Pancreas (tissue), 10 donors: ENCODE measurements at regions not wholly inside any gene's neighbourhood (a gene's known extent, or its start where the extent isn't known, plus 50 kb on each side); places are given as distances from the start of the nearest gene placed in this dataset.

ENCODE experiments used
- ATAC-seq, 4 donors: fragments of 200-7000 bp; cut with Tn5 transposase; one replicate each; pipeline versions ENCODE4 v1.8.0 to v1.9.1; 2020; ENCODE audit warnings: mild to moderate bottlenecking in 4 of 4, moderate library complexity in 4 of 4
- DNase-seq, 6 donors: peaks; one replicate each; pipeline ENCODE4 v3.0.0-alpha.2; 2020
- FAIRE-seq: peaks from 2 replicates; lab custom pipeline; 2012; peaks lifted over from hg19 to GRCh38; lab: Jason Lieb, UNC
- H3K27ac ChIP-seq, 4 donors: fragments of 200-600 bp; sonication (generic); 1 replicate in 3 of 4; 2 replicates in 1 of 4; pipeline versions ENCODE4 v1.5.0 to v1.8.0; 2020
- H3K27me3 ChIP-seq, 4 donors: fragments of 200-600 bp; one replicate each; pipeline ENCODE4 v1.8.0; 2021
- H3K36me3 ChIP-seq, 3 donors: fragments of 200-600 bp; sonication (generic) in 1 of 3; one replicate each; pipeline versions ENCODE4 v1.5.0 to v1.8.0; 2020 to 2021
- H3K4me1 ChIP-seq, 3 donors: fragments of 200-600 bp; one replicate each; pipeline ENCODE4 v1.8.0; 2021
- H3K4me3 ChIP-seq, 4 donors: fragments of 200-600 bp; sonication (generic) in 2 of 4; one replicate each; pipeline versions ENCODE4 v1.5.0 to v1.8.0; 2020 to 2021
- H3K9me3 ChIP-seq, 4 donors: fragments of 200-600 bp; one replicate each; pipeline ENCODE4 v1.8.0; 2021
- WGBS, 2 donors: extraction: QIAGEN DNeasy Blood & Tissue Kit; methylation state at CpG; one replicate each; pipeline ENCODE4 v1.1.7; 2013; 5-methylcytosine and 5-hydroxymethylcytosine counted together
- intact Hi-C, 3 donors: fragments of 100-400 bp; cut with DNase I; formaldehyde crosslinking; loops; one replicate each; pipeline versions ENCODE4 v1.11.1 to v1.14.2; 2022
- TF ChIP-seq, protein P1 (sequence below), 4 donors: fragments of 200-600 bp; sonication (generic) in 3 of 4; IDR thresholded peaks; one replicate each; pipeline versions ENCODE4 v1.5.0 to v1.8.0; 2021; ENCODE audit warnings: antibody characterized with exemption in 4 of 4
- donor health status: healthy with polysubstance abuse.
- donor health status: DM: no; HTN: no; CAD: no; lungs with moderate emphysema.
- donor health status: DM: no; HTN: no; CAD: no.
- donor health status: control.
- donor health status: control.
- donor health status: Bipolar disorder and iron deficiency.
- donor health status: DM: yes; HTN: yes; CAD: no.
- donor health status: DM: no; HTN: no; CAD: no.
- donor health status: DM: no; HTN: no; CAD: no.
- donor health status: DM: yes; HTN: yes; CAD: no.

DNA sequence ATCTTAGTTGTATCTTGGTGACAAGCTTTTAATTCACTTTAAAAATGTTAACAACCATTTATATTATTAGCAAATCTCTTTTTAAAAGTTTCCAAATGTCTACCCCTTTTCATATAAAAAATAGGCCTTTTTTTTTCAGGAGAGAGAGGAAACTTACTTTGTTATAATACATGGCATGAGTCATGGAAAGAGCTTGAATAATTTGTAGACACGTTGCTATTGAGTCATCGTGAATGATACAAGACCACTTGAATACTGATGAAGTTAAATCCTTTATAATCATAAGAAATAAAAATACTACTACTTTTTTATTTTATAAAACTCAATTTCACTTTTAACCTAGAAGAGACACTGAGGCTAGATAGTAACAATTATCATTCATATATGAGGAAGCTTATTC, 70.3 kb upstream of the BBX start:
- Histone ChIP-seq H3K36me3 (no peaks in the 10 kb centered on the region), H3K27me3 (no peaks in the 10 kb centered on the region), H3K27ac (no peak overlapping the region), H3K9me3 (no peaks in the 10 kb centered on the region), H3K4me1 (no peaks in the 10 kb centered on the region), H3K4me3 (no peak overlapping the region)
- WGBS, 2 donors: 85 to 93% methylated on average over 2 of the region's 2 CpGs
- ATAC-seq: no peak
- no peak for FAIRE-seq
- DNase-seq: no peak
- intact Hi-C loops: no loop called here
- TF ChIP-seq, protein P1, sequence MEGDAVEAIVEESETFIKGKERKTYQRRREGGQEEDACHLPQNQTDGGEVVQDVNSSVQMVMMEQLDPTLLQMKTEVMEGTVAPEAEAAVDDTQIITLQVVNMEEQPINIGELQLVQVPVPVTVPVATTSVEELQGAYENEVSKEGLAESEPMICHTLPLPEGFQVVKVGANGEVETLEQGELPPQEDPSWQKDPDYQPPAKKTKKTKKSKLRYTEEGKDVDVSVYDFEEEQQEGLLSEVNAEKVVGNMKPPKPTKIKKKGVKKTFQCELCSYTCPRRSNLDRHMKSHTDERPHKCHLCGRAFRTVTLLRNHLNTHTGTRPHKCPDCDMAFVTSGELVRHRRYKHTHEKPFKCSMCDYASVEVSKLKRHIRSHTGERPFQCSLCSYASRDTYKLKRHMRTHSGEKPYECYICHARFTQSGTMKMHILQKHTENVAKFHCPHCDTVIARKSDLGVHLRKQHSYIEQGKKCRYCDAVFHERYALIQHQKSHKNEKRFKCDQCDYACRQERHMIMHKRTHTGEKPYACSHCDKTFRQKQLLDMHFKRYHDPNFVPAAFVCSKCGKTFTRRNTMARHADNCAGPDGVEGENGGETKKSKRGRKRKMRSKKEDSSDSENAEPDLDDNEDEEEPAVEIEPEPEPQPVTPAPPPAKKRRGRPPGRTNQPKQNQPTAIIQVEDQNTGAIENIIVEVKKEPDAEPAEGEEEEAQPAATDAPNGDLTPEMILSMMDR (IDR thresholded peaks at IDR 0.05): no peak

DNA sequence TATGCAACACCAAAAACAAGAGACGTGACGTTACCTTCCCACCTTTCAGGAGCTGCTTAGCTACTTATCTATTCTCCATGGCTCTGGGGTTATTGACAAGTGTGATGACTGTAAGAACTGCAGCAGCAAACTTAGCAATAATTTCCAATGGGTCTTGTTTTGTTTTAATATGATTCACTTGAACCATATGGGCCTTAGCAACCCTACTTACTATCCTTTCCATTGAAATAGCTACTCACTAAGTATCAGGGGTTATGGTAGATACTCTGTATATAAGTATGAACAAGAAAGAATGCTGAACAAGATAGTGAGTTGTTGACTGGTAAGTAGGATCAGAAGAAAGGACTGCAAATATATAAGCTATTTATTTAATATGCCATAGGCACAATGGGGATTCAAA, 69.3 kb upstream of the BBX start:
- no peak overlapping the region for H3K4me3 ChIP-seq
- no peak for ATAC-seq
- no peaks in the 10 kb centered on the region for H3K4me1 ChIP-seq
- H3K27ac ChIP-seq: no peak overlapping the region
- no peaks in the 10 kb centered on the region for H3K27me3 ChIP-seq
- intact Hi-C loops: no loop called here
- H3K9me3 ChIP-seq: no peaks in the 10 kb centered on the region
- H3K36me3 ChIP-seq: no peaks in the 10 kb centered on the region
- no peak for DNase-seq
- no peak for FAIRE-seq
- TF ChIP-seq, protein P1 (IDR thresholded peaks at IDR 0.05): no peak
- 88 to 99% methylated on average over 2 of the region's 2 CpGs for WGBS, 2 donors

DNA sequence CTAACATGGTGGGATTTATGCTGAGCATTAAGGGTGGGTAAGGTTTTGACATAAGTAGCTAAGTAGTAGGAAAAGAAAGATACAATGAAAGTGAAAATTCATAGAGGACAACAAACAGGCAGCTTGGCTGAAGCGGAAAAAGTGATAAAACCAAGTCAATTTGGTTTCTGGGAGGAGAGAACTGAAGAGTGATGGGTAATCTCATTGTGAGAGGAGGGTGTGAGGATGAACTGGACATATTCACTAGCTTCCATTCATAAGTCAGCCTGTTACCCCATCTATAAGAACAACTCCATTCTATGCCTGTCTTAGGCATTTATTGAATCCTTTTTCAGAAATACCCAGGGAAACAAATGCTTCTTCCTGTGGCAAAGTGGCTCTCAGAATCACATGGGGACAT, 67.1 kb upstream of the BBX start:
- H3K36me3 ChIP-seq: no peaks in the 10 kb centered on the region
- H3K4me1 ChIP-seq: no peaks in the 10 kb centered on the region
- ATAC-seq (no peak), FAIRE-seq (no peak), DNase-seq (no peak)
- H3K9me3 ChIP-seq: no peaks in the 10 kb centered on the region
- TF ChIP-seq, protein P1 (IDR thresholded peaks at IDR 0.05): no peak
- WGBS, 2 donors: 60 to 65% methylated on average over 1 of the region's 1 CpG
- intact Hi-C loops: no loop called here
- H3K27ac ChIP-seq: no peak overlapping the region
- no peak overlapping the region for H3K4me3 ChIP-seq
- H3K27me3 ChIP-seq: no peaks in the 10 kb centered on the region

DNA sequence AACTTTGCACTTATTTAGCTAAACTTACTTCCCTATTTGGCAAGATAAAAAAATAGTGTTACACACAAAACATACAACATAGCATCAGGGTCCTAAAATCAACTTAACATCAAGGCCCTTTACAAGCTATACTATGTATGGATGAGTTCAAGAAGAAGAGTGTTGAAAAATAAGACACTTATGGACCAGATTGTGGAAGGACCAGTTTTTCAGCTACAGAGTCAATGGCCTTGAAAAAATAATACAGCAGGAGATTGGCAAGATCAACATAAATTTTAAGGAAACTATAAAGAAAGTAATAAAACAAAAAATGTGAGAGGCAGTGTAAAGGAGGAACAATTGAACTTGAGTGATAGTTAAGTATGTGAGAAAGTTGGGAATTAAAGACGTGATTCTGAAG, 66.3 kb upstream of the BBX start:
- Histone ChIP-seq H3K27ac (no peak overlapping the region), H3K4me1 (no peaks in the 10 kb centered on the region), H3K4me3 (no peak overlapping the region), H3K9me3 (no peaks in the 10 kb centered on the region), H3K27me3 (no peaks in the 10 kb centered on the region), H3K36me3 (no peaks in the 10 kb centered on the region)
- WGBS, 2 donors: 80 to 89% methylated on average over 1 of the region's 1 CpG
- intact Hi-C loops: no loop called here
- FAIRE-seq: no peak
- no peak for DNase-seq
- no peak for ATAC-seq
- TF ChIP-seq, protein P1 (IDR thresholded peaks at IDR 0.05): no peak

DNA sequence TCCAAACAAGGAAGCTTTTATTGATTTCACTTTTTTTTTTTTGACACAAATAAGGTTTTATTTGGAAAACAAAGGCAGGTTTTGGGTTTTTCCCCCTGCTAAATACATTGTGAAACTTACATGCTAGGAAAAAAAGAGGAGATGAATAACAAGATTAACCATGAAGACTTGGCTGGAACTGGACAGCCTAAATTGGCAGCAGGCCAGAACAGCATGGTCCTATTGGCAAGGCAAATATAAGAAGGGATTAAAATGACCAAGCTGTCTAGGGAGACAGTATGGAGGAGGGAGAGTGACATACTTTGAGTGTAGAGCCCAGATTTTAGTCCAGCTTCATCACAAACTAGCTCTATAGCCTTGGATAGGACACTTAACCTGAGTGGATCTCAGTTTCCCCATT, 63.9 kb upstream of the BBX start:
- ATAC-seq (no peak), FAIRE-seq (no peak), DNase-seq (peak in 1 of 6 donors; percentile 21)
- Histone ChIP-seq H3K4me1 (no peaks in the 10 kb centered on the region), H3K4me3 (no peak overlapping the region), H3K27me3 (no peaks in the 10 kb centered on the region), H3K36me3 (no peaks in the 10 kb centered on the region), H3K27ac (no peak overlapping the region), H3K9me3 (no peaks in the 10 kb centered on the region)
- intact Hi-C loops: no loop called here
- TF ChIP-seq, protein P1 (IDR thresholded peaks at IDR 0.05): no peak
